GM18526 (cell line): ENCODE measurements at regions not wholly inside any gene's neighbourhood (a gene's known extent, or its start where the extent isn't known, plus 50 kb on each side); places are given as distances from the start of the nearest gene placed in this dataset.

Experiments used
- POLR2A ChIP-seq: IDR thresholded peaks from 3 replicates; pipeline ENCODE4 v1.6.1; 2011; ENCODE audit not compliant: insufficient read length; ENCODE audit errors: extremely low read depth

DNA sequence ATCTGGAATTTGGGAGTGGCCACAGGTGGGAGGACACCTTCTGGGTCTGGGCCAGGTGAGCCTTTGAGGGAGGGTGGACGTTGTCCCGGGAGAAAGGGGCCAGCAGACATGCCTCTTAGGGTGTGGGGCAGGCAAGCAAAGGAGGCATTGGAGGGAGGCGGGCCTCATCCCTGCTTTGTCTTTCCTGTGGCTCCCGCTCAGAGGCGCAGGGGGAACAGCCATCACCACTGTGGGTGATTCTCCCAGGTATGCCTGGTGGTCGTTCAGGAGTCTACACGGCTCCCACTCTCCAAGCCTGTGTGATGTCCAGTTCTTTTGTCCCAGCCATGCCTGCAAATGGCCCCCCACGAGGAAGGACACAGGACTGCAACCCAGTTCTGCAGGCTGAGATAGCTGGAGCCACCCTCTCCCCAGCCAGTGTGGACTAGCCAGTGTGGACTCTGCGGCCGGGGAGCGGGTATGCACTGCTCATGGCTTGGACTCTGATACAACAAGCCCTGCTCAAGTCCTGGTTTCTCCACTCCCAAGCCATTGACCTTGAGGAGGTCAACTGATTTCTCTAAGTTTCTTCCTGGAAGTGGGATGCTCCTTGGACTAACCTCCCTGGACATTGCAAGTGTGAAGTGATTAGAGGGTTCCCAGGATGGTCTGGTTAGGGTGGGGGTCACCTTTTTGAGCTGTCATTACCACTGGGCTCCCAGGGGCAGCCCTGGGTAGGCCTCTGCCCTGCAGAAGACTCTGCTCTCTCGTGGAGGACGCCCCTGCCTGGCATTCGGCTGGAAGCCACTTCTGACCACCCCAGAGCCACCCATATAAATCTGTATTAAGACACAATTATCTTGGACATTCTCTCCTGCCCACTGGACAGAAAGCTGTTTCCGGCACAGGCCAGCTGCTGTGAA is 1151.2 kb downstream of the BRD1 start:
- no peak for TF ChIP-seq POLR2A

- TF ChIP-seq POLR2A, result no peak
Measured at GRCh38 chr22:48675830-48676145, 1151.9 kb downstream of the BRD1 start.

GRCh38 chr22:48675141-48675829 is 1152.4 kb downstream of the BRD1 start:
- no peak for TF ChIP-seq POLR2A

- no peak for TF ChIP-seq POLR2A
Measured at GRCh38 chr22:48673806-48674500, 1153.7 kb downstream of the BRD1 start.

DNA sequence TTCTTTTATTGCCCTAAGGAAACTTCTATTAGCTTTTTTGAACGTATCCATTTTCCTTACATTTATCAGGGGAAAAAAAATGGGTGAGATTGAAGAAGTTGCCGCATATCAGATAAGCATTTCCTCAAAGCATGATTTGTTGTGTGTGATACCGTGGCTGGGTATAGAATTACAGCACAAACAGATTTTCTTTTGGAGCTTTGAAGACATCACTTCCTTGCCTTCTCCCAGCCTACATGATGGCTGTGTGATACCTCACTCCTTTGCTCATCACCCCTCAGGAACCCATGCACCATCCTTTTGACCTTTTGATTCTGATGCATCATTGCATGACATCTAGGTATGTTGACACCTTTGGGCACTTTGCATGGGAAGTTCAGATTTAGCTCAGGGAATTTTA is 1155.3 kb downstream of the BRD1 start:
- no peak for TF ChIP-seq POLR2A

GRCh38 chr22:48670731-48671130 is 1156.9 kb downstream of the BRD1 start:
- no peak for TF ChIP-seq POLR2A

- no peak for TF ChIP-seq POLR2A
Measured at GRCh38 chr22:48669986-48670716, 1157.5 kb downstream of the BRD1 start.

- TF ChIP-seq POLR2A, result no peak
Measured at GRCh38 chr22:48669226-48669625, 1158.4 kb downstream of the BRD1 start.

DNA sequence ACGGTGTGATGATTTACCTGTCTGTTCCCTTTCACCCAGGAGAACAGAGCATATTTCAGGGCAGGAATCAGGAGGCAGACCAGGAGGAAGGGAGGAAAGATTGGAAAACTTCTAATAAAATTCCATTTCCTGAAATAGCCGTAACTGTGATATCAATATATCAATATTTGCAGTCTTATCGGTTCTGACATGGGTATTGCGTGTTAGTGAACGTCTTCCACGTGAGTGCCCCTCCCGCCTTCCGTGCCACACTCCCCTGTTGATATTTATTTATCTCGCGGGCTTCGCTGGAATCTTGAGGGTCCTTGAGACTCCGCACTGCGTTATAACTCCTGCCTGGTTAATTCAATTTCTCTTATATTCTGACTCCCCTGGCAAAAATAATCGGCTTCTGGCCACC is 1160.4 kb downstream of the BRD1 start:
- TF ChIP-seq POLR2A, result no peak

DNA sequence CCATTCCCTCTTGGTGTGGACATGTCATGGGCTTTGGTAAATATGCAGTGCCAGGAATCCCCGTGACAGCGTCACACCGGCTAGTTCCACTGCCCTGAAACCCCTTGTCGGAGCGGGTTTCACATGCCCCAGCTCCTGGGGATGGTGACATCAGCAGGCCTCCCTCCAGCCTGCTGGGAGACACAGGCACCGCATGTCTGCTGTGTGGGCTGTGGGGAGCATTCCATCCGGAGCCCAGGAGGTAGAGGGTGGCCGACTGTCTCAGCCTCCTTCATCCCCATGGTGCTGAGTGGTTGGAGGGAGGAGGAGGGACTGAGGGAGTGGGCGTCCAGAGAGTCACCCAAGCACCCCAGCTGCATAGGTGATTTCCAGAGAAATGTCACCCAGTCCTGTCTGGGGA is 1161.1 kb downstream of the BRD1 start:
- no peak for TF ChIP-seq POLR2A

GRCh38 chr22:48665311-48665995 is 1162.2 kb downstream of the BRD1 start:
- TF ChIP-seq POLR2A, result no peak

DNA sequence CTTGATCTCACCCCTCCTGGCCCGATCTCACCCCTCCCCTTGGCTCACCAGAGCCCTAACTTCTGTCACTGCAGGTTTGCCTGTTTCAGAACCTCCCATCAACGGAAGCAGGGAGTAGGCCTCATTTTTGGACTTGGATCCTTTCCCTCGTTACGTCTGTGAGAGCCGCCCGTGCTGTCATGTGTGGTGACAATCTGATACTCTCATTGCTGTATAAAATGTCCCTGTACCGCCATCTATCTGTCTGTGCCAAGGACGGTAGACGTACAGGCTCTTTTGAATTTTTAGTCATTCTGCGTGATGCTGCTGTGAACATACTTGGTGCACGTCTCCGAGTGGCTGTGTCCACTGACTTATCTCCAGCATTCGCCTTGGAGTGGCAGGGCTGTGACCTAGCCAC is 1163.1 kb downstream of the BRD1 start:
- no peak for TF ChIP-seq POLR2A

GRCh38 chr22:48663297-48663696 is 1164.4 kb downstream of the BRD1 start:
- no peak for TF ChIP-seq POLR2A

DNA sequence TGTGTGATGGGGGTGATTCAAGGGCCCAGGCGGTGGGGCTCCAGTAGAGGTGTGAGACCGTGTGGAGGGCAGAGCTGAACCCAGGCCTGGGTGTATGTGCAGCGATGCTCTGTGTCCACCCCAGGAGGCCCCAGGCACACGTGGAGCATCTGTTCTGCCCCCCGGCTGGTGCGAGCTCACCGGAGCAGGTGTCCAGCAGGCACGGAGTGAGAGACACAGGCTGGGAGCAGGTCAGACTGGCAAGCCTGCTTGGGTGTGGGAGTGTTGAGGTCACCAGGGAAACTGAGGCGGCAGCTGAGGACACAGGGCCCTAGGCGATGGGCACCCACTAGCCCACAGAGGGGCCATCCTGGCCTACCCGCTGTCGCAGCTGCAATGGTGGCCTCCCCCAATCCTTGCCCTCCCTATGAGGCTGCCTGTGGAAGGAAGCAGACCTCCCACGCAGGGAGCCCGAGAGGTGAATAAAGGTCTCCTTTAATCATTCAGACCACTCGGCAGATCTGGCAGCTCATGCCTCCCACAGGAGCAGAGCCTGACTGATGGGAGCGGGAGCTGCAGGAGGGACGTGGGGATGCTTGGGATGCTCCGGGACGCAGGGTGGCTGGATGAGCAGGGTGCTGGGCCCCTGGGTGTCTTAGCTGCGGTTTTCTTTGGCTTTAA is 1165.1 kb downstream of the BRD1 start:
- no peak for TF ChIP-seq POLR2A
